ENCODE measurements at regions not wholly inside any gene's neighbourhood (a gene's known extent, or its start where the extent isn't known, plus 50 kb on each side); places are given as distances from the start of the nearest gene placed in this dataset.

- TF ChIP-seq NFYA (IDR thresholded peaks at IDR 0.05; ENCODE audit: borderline replicate concordance, low read depth, low read length) = no peak
- no peak for TF ChIP-seq ZNF217 (IDR thresholded peaks at IDR 0.05)
- peak; percentile 95 for TF ChIP-seq MTA2 (IDR thresholded peaks at IDR 0.05; ENCODE audit: low read depth)
- 0 out of 2 replicates have a peak, but pooled peaks have one; percentile 18 for TF ChIP-seq ZNF24 (IDR thresholded peaks at IDR 0.05)
- no peak for TF ChIP-seq RUNX3 (IDR thresholded peaks at IDR 0.05; ENCODE audit: low read length)
- no peak for TF ChIP-seq MXI1 (IDR thresholded peaks at IDR 0.05; ENCODE audit: low read depth, low read length)
- no peak for TF ChIP-seq MEF2A (IDR thresholded peaks at IDR 0.05; ENCODE audit: insufficient read depth, low read depth, low read length)
Measured at GRCh38 chrX:124557976-124558375, 211.6 kb downstream of the SH2D1A start (continued).

GRCh38 chrX:124573468-124573867 lies 227.1 kb downstream of the SH2D1A start:
- Histone ChIP-seq H3K4me3 (no peak overlapping the region), H3K9me3 (replicated peaks; ENCODE audit: control insufficient read depth, insufficient read depth, low read length) (no peaks in the 10 kb centered on the region), H4K20me1 (ENCODE audit: control insufficient read depth, insufficient read depth) (no peaks in the 10 kb centered on the region), H3K9ac (ENCODE audit: control insufficient read depth, insufficient read depth, low read length) (no peak overlapping the region), H3K36me3 (ENCODE audit: control insufficient read depth in 2 of 2, insufficient read depth in 2 of 2, low read length in 1 of 2) (no peaks in the 10 kb centered on the region), H2AFZ (ENCODE audit: control insufficient read depth, low read depth, low read length) (no peak overlapping the region), H3K4me2 (ENCODE audit: control insufficient read depth, insufficient read depth) (no peak overlapping the region), H3K79me2 (ENCODE audit: control insufficient read depth, insufficient read depth, low read length) (no peaks in the 10 kb centered on the region), H3K27ac (ENCODE audit: control insufficient read depth, insufficient read depth) (no peak overlapping the region), H3K4me1 (ENCODE audit: control insufficient read depth, insufficient read depth, low read length) (no peaks in the 10 kb centered on the region), H3K27me3 (replicated peaks in 1 of 2; ENCODE audit: control insufficient read depth in 2 of 2, insufficient read depth in 2 of 2, low read length in 1 of 2) (no peaks in the 10 kb centered on the region)
- TF ChIP-seq, protein P1, sequence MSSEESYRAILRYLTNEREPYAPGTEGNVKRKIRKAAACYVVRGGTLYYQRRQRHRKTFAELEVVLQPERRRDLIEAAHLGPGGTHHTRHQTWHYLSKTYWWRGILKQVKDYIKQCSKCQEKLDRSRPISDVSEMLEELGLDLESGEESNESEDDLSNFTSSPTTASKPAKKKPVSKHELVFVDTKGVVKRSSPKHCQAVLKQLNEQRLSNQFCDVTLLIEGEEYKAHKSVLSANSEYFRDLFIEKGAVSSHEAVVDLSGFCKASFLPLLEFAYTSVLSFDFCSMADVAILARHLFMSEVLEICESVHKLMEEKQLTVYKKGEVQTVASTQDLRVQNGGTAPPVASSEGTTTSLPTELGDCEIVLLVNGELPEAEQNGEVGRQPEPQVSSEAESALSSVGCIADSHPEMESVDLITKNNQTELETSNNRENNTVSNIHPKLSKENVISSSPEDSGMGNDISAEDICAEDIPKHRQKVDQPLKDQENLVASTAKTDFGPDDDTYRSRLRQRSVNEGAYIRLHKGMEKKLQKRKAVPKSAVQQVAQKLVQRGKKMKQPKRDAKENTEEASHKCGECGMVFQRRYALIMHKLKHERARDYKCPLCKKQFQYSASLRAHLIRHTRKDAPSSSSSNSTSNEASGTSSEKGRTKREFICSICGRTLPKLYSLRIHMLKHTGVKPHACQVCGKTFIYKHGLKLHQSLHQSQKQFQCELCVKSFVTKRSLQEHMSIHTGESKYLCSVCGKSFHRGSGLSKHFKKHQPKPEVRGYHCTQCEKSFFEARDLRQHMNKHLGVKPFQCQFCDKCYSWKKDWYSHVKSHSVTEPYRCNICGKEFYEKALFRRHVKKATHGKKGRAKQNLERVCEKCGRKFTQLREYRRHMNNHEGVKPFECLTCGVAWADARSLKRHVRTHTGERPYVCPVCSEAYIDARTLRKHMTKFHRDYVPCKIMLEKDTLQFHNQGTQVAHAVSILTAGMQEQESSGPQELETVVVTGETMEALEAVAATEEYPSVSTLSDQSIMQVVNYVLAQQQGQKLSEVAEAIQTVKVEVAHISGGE (CRISPR knock-in tag; IDR thresholded peaks at IDR 0.05) = no peak
- no peak for TF ChIP-seq BCL11A (IDR thresholded peaks at IDR 0.05; ENCODE audit: low read depth, low read length)
- no peak for TF ChIP-seq GATAD2B (conservative IDR thresholded peaks at IDR 0.05; ENCODE audit: low read depth)
- 12% methylated on average over 2 of the region's 2 CpGs for WGBS (ENCODE audit: insufficient coverage, insufficient replicate concordance, low lambda C conversion rate, missing lambda C conversion rate)
- FAIRE-seq (no peak), DNase-seq (ENCODE audit: low read depth, low spot score) (no peak), ATAC-seq (no peak)
- in situ Hi-C loops (cut with MboI) (no loop called here), intact Hi-C loops (cut with micrococcal nuclease; ENCODE audit: unreplicated experiment) (no loop called here)
- SMC1A ChIA-PET (ENCODE audit: uncharacterized antibody, unreplicated experiment) = no interaction called here
- CTCF ChIA-PET = interaction anchor here (1.5 kb wide), 1 partner anchor 166 kb away, joined by 5 read pairs; no protein-coding TSS in a partner anchor
- RAD21 ChIA-PET (ENCODE audit: unreplicated experiment) = no interaction called here
- POLR2A ChIA-PET = no interaction called here
- no TSS peak for BruUV-seq (replicated peaks)
